ENCODE measurements at regions not wholly inside any gene's neighbourhood (a gene's known extent, or its start where the extent isn't known, plus 50 kb on each side); places are given as distances from the start of the nearest gene placed in this dataset.
"Not testable (repeated sequence)": the region's sequence is repeated elsewhere in the genome, so short reads cannot be mapped to it uniquely, and the experiment has no call there.

- Mint-ChIP-seq H3K27ac (ENCODE audit: unreplicated experiment) (no peak overlapping the region), H3K4me1 (ENCODE audit: low read depth) (peaks cover 43% of the 10 kb centered on the region)
These were observed 199.1 kb downstream of the FZD1 start for GRCh38 chr7:91463330-91463729.

GRCh38 chr7:91465595-91466061 is 201.4 kb downstream of the FZD1 start:
- H3K27ac Mint-ChIP-seq (ENCODE audit: unreplicated experiment) = peak overlapping the region; percentile 86
- no peaks in the 10 kb centered on the region for H3K9me3 Mint-ChIP-seq (ENCODE audit: low read depth)
- H3K27me3 Mint-ChIP-seq (ENCODE audit: low read depth) = no peaks in the 10 kb centered on the region
- H3K4me1 Mint-ChIP-seq (ENCODE audit: low read depth) = peaks cover 59% of the 10 kb centered on the region
- H3K4me3 Mint-ChIP-seq (ENCODE audit: unreplicated experiment) = no peak overlapping the region
- no peak for DNase-seq (ENCODE audit: low spot score)
- TF ChIP-seq, protein P1, sequence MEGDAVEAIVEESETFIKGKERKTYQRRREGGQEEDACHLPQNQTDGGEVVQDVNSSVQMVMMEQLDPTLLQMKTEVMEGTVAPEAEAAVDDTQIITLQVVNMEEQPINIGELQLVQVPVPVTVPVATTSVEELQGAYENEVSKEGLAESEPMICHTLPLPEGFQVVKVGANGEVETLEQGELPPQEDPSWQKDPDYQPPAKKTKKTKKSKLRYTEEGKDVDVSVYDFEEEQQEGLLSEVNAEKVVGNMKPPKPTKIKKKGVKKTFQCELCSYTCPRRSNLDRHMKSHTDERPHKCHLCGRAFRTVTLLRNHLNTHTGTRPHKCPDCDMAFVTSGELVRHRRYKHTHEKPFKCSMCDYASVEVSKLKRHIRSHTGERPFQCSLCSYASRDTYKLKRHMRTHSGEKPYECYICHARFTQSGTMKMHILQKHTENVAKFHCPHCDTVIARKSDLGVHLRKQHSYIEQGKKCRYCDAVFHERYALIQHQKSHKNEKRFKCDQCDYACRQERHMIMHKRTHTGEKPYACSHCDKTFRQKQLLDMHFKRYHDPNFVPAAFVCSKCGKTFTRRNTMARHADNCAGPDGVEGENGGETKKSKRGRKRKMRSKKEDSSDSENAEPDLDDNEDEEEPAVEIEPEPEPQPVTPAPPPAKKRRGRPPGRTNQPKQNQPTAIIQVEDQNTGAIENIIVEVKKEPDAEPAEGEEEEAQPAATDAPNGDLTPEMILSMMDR (IDR thresholded peaks at IDR 0.05) = no peak
- H3K36me3 Mint-ChIP-seq (ENCODE audit: low read depth) = no peaks in the 10 kb centered on the region

More at GRCh38 chr7:91463330-91463729, 199.1 kb downstream of the FZD1 start:
- TF ChIP-seq, protein P1 (IDR thresholded peaks at IDR 0.05) = no peak
- no peak overlapping the region for H3K4me3 Mint-ChIP-seq (ENCODE audit: unreplicated experiment)
- peak; percentile 79 for DNase-seq (ENCODE audit: low spot score)
- no peaks in the 10 kb centered on the region for H3K36me3 Mint-ChIP-seq (ENCODE audit: low read depth)
- H3K27me3 Mint-ChIP-seq (ENCODE audit: low read depth) = no peaks in the 10 kb centered on the region
- H3K9me3 Mint-ChIP-seq (ENCODE audit: low read depth) = no peaks in the 10 kb centered on the region

GRCh38 chr7:91468256-91468655 is 204.0 kb downstream of the FZD1 start:
- no peaks in the 10 kb centered on the region for H3K27me3 Mint-ChIP-seq (ENCODE audit: low read depth)
- peaks cover 44% of the 10 kb centered on the region for H3K4me1 Mint-ChIP-seq (ENCODE audit: low read depth)
- no peak overlapping the region for H3K4me3 Mint-ChIP-seq (ENCODE audit: unreplicated experiment)
- DNase-seq (ENCODE audit: low spot score) = no peak
- peaks cover 4% of the 10 kb centered on the region for H3K36me3 Mint-ChIP-seq (ENCODE audit: low read depth)
- no peak overlapping the region for H3K27ac Mint-ChIP-seq (ENCODE audit: unreplicated experiment)
- TF ChIP-seq, protein P1 (IDR thresholded peaks at IDR 0.05) = no peak
- H3K9me3 Mint-ChIP-seq (ENCODE audit: low read depth) = peaks cover 8% of the 10 kb centered on the region

- Mint-ChIP-seq H3K36me3 (ENCODE audit: low read depth) (peaks cover 12% of the 10 kb centered on the region), H3K27me3 (ENCODE audit: low read depth) (no peaks in the 10 kb centered on the region), H3K9me3 (ENCODE audit: low read depth) (peaks cover 24% of the 10 kb centered on the region), H3K4me3 (ENCODE audit: unreplicated experiment) (no peak overlapping the region), H3K27ac (ENCODE audit: unreplicated experiment) (no peak overlapping the region), H3K4me1 (ENCODE audit: low read depth) (peaks cover 12% of the 10 kb centered on the region)
- TF ChIP-seq, protein P1 (IDR thresholded peaks at IDR 0.05) = no peak
- DNase-seq (ENCODE audit: low spot score) = no peak
These were observed 209.4 kb downstream of the FZD1 start for GRCh38 chr7:91473619-91474018.

DNA sequence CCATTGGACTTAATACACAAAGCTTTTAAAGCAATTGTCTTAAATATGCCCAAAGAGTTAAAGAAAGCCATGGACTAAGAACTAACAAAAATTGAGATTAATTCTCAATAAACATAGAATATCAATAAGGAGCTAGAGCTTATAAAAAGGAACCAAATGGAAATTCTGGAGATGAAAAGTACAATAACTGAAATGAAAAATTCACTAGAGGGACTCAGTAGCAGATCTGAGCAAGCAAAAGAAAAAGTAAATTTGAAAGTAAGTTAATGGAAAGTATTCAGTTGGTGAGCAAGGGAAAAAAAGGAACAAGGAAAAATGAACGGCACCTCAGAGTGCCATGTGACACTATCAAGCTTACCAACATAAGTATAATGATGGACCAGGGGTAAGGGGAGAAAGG is 209.8 kb downstream of the FZD1 start:
- Mint-ChIP-seq H3K36me3 (ENCODE audit: low read depth) (peaks cover 12% of the 10 kb centered on the region), H3K9me3 (ENCODE audit: low read depth) (peaks cover 24% of the 10 kb centered on the region), H3K27ac (ENCODE audit: unreplicated experiment) (no peak overlapping the region), H3K4me3 (ENCODE audit: unreplicated experiment) (no peak overlapping the region), H3K27me3 (ENCODE audit: low read depth) (no peaks in the 10 kb centered on the region), H3K4me1 (ENCODE audit: low read depth) (peaks cover 8% of the 10 kb centered on the region)
- TF ChIP-seq, protein P1 (IDR thresholded peaks at IDR 0.05) = no peak
- DNase-seq (ENCODE audit: low spot score) = no peak

- not testable (repeated sequence) for H3K27ac Mint-ChIP-seq (ENCODE audit: unreplicated experiment); DNase-seq (ENCODE audit: low spot score); H3K27me3 Mint-ChIP-seq (ENCODE audit: low read depth); H3K4me1 Mint-ChIP-seq (ENCODE audit: low read depth); H3K4me3 Mint-ChIP-seq (ENCODE audit: unreplicated experiment); H3K36me3 Mint-ChIP-seq (ENCODE audit: low read depth)
- H3K9me3 Mint-ChIP-seq (ENCODE audit: low read depth) = peaks cover 15% of the 10 kb centered on the region
These were observed 216.2 kb downstream of the FZD1 start for GRCh38 chr7:91480470-91480869.

Measured in chondrocyte (in vitro differentiated cells).